GM23248 (cell line): ENCODE measurements at regions not wholly inside any gene's neighbourhood (a gene's known extent, or its start where the extent isn't known, plus 50 kb on each side); places are given as distances from the start of the nearest gene placed in this dataset.

Experiments used
- DNase-seq: peaks from one replicate; pipeline ENCODE4 v3.0.0-alpha.2; 2015
- H2AFZ ChIP-seq: fragments of 200-600 bp; sonication (generic); 2 replicates; pipeline ENCODE4 v1.6.1; 2016; ENCODE audit warnings: antibody characterized with exemption
- H3F3A ChIP-seq: fragments of 200-600 bp; sonication (generic); 2 replicates; pipeline ENCODE4 v1.6.1; 2016; ENCODE audit warnings: mild to moderate bottlenecking, antibody characterized with exemption, mixed run types; ENCODE audit not compliant: insufficient read depth
- H3K27ac ChIP-seq: fragments of 200-600 bp; sonication (generic); 2 replicates; pipeline ENCODE4 v1.5.1; 2016; ENCODE audit warnings: mild to moderate bottlenecking
- H3K27me3 ChIP-seq: fragments of 200-600 bp; sonication (generic); replicated peaks from 2 replicates; pipeline ENCODE4 v1.6.1; 2016; ENCODE audit warnings: mild to moderate bottlenecking; ENCODE audit not compliant: insufficient read depth
- H3K36me3 ChIP-seq: fragments of 200-600 bp; sonication (generic); 2 replicates; pipeline ENCODE4 v1.6.1; 2016; ENCODE audit warnings: low read depth, mild to moderate bottlenecking
- H3K4me1 ChIP-seq: fragments of 200-600 bp; sonication (generic); 2 replicates; pipeline ENCODE4 v1.6.1; 2016; ENCODE audit warnings: mild to moderate bottlenecking; ENCODE audit not compliant: insufficient read depth
- H3K4me2 ChIP-seq: fragments of 200-600 bp; sonication (generic); one replicate; pipeline ENCODE4 v1.6.1; 2016; ENCODE audit warnings: mild to moderate bottlenecking; ENCODE audit not compliant: unreplicated experiment
- H3K4me3 ChIP-seq: fragments of 200-600 bp; sonication (generic); 2 replicates; pipeline ENCODE4 v1.5.1; 2016; ENCODE audit warnings: mild to moderate bottlenecking
- H3K79me2 ChIP-seq: fragments of 200-600 bp; sonication (generic); 2 replicates; pipeline ENCODE4 v1.6.1; 2016; ENCODE audit warnings: mild to moderate bottlenecking; ENCODE audit not compliant: insufficient read depth
- H3K9ac ChIP-seq: fragments of 200-600 bp; sonication (generic); 2 replicates; pipeline ENCODE4 v1.6.1; 2016; ENCODE audit warnings: mild to moderate bottlenecking
- H3K9me2 ChIP-seq: fragments of 200-600 bp; sonication (generic); 2 replicates; pipeline ENCODE4 v1.6.1; 2016; ENCODE audit warnings: mixed run types, mild to moderate bottlenecking, moderate library complexity; ENCODE audit not compliant: insufficient read depth
- H3K9me3 ChIP-seq: fragments of 200-600 bp; sonication (generic); one replicate; pipeline ENCODE4 v1.6.1; 2017; ENCODE audit warnings: low read depth
- H4K20me1 ChIP-seq: fragments of 200-600 bp; sonication (generic); 2 replicates; pipeline ENCODE4 v1.6.0; 2016; ENCODE audit not compliant: insufficient read depth
- EZH2 ChIP-seq: fragments of 200-600 bp; sonication (generic); IDR thresholded peaks from 2 replicates; pipeline ENCODE4 v1.6.1; 2018; ENCODE audit warnings: antibody characterized with exemption, mild to moderate bottlenecking; ENCODE audit not compliant: insufficient read depth, poor library complexity, severe bottlenecking
- EZH2phosphoT487 ChIP-seq: fragments of 200-600 bp; sonication (generic); IDR thresholded peaks from 2 replicates; pipeline ENCODE4 v1.6.1; 2018; ENCODE audit warnings: antibody characterized with exemption, moderate library complexity, mild to moderate bottlenecking, low read depth; ENCODE audit not compliant: insufficient read depth
- WGBS, 2 experiments: methylation state at CpG; one replicate each; pipeline ENCODE4 v1.1.6; 2015 to 2017; ENCODE audit warnings: low lambda C conversion rate in 2 of 2, low coverage in 1 of 2; ENCODE audit errors: missing lambda C conversion rate in 2 of 2; 5-methylcytosine and 5-hydroxymethylcytosine counted together
- in situ Hi-C: fragments of 300-500 bp; cut with MboI; formaldehyde crosslinking; loops from 2 replicates; pipeline ENCODE4 v1.15.0; 2020

GRCh38 chr1:29811727-29812407 is 575.5 kb downstream of the PTPRU start:
- Histone ChIP-seq H3K9me3 (no peaks in the 10 kb centered on the region), H3K36me3 (no peaks in the 10 kb centered on the region), H3K9me2 (no peaks in the 10 kb centered on the region), H3K4me2 (no peak overlapping the region), H2AFZ (no peak overlapping the region), H3F3A (no peaks in the 10 kb centered on the region), H4K20me1 (no peaks in the 10 kb centered on the region), H3K27ac (no peak overlapping the region), H3K27me3 (no peaks in the 10 kb centered on the region; the same call in 1 of the 2 replicates), H3K4me1 (no peaks in the 10 kb centered on the region), H3K79me2 (no peaks in the 10 kb centered on the region), H3K9ac (no peak overlapping the region), H3K4me3 (no peak overlapping the region)
- 60 to 65% methylated on average over 10 of the region's 10 CpGs for WGBS, 2 experiments
- in situ Hi-C loops: no loop called here
- no peak for DNase-seq
- TF ChIP-seq EZH2phosphoT487 (no peak), EZH2 (no peak)

GRCh38 chr1:29811247-29811646 is 574.9 kb downstream of the PTPRU start:
- no peak overlapping the region for H3K4me2 ChIP-seq
- no peaks in the 10 kb centered on the region for H3K9me3 ChIP-seq
- no peak for TF ChIP-seq EZH2
- WGBS, 2 experiments: 34 to 44% methylated on average over 7 of the region's 7 CpGs
- H3F3A ChIP-seq: no peaks in the 10 kb centered on the region
- no peaks in the 10 kb centered on the region for H3K9me2 ChIP-seq
- in situ Hi-C loops: no loop called here
- H3K9ac ChIP-seq: no peak overlapping the region
- H3K4me3 ChIP-seq: no peak overlapping the region
- no peaks in the 10 kb centered on the region for H4K20me1 ChIP-seq
- no peaks in the 10 kb centered on the region for H3K27me3 ChIP-seq
- no peaks in the 10 kb centered on the region for H3K79me2 ChIP-seq
- no peak overlapping the region for H2AFZ ChIP-seq
- no peaks in the 10 kb centered on the region for H3K4me1 ChIP-seq
- H3K27ac ChIP-seq: no peak overlapping the region
- no peak for DNase-seq
- H3K36me3 ChIP-seq: no peaks in the 10 kb centered on the region

GRCh38 chr1:29810121-29811120 is 574.1 kb downstream of the PTPRU start:
- Histone ChIP-seq H3K4me3 (no peak overlapping the region), H3K4me1 (no peaks in the 10 kb centered on the region), H3K79me2 (no peaks in the 10 kb centered on the region), H3K36me3 (no peaks in the 10 kb centered on the region), H4K20me1 (no peaks in the 10 kb centered on the region), H3K9ac (no peak overlapping the region), H2AFZ (no peak overlapping the region), H3K27ac (no peak overlapping the region), H3K4me2 (no peak overlapping the region), H3K9me2 (no peaks in the 10 kb centered on the region), H3K9me3 (no peaks in the 10 kb centered on the region), H3K27me3 (no peaks in the 10 kb centered on the region), H3F3A (no peaks in the 10 kb centered on the region)
- in situ Hi-C loops: no loop called here
- DNase-seq: no peak
- no peak for TF ChIP-seq EZH2
- TF ChIP-seq EZH2phosphoT487: no peak
- WGBS, 2 experiments: 52 to 63% methylated on average over 17 to 22 of the region's 22 CpGs

- H3F3A ChIP-seq: no peaks in the 10 kb centered on the region
- no peak for TF ChIP-seq EZH2phosphoT487
- TF ChIP-seq EZH2: no peak
- DNase-seq: no peak
- H3K9me3 ChIP-seq: no peaks in the 10 kb centered on the region
- H3K27ac ChIP-seq: no peak overlapping the region
- no peaks in the 10 kb centered on the region for H3K9me2 ChIP-seq
- H3K36me3 ChIP-seq: no peaks in the 10 kb centered on the region
- H3K27me3 ChIP-seq: no peaks in the 10 kb centered on the region
- no peak overlapping the region for H3K9ac ChIP-seq
- H3K4me2 ChIP-seq: no peak overlapping the region
- in situ Hi-C loops: no loop called here
- H2AFZ ChIP-seq: no peak overlapping the region
- H4K20me1 ChIP-seq: no peaks in the 10 kb centered on the region
- H3K4me1 ChIP-seq: no peaks in the 10 kb centered on the region
- 49% methylated on average over 15 to 16 of the region's 16 CpGs for WGBS, 2 experiments
- no peak overlapping the region for H3K4me3 ChIP-seq
- H3K79me2 ChIP-seq: no peaks in the 10 kb centered on the region
These were observed 573.3 kb downstream of the PTPRU start for GRCh38 chr1:29809446-29810120.
